GM20000 (cell line): ENCODE measurements at regions not wholly inside any gene's neighbourhood (a gene's known extent, or its start where the extent isn't known, plus 50 kb on each side); places are given as distances from the start of the nearest gene placed in this dataset.

Source experiments
- DNase-seq: peaks from one replicate; pipeline ENCODE4 v3.0.0; 2012; ENCODE audit warnings: low spot score
- CTCF ChIP-seq: IDR thresholded peaks from 2 replicates; pipeline ENCODE4 v1.5.1; 2012; ENCODE audit warnings: mild to moderate bottlenecking, control low read depth; ENCODE audit errors: extremely low read depth, missing control alignments

DNA sequence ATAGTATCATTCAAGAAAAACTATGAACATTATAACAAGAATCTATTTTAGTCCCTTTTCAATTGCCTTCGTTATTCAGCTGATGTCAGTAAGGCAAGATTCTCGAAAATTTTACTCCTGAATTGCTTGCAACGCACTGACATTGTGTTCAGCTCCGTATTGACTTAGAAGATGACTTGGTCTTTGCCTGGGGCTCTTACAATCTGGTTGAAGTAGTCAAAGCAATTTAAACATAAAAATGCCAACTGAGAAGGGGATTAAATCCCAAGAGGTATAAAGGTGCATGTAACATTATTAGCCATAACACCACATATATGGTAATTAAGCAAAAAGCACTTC is 507.1 kb downstream of the CENPC start:
- no peak for DNase-seq
- TF ChIP-seq CTCF = no peak

GRCh38 chr4:67037504-67038227 is 507.6 kb downstream of the CENPC start:
- no peak for DNase-seq
- no peak for TF ChIP-seq CTCF

- DNase-seq = no peak
- TF ChIP-seq CTCF = no peak
Observed at GRCh38 chr4:67036791-67037190, 508.5 kb downstream of the CENPC start.

- DNase-seq = no peak
- no peak for TF ChIP-seq CTCF
Observed at GRCh38 chr4:67035986-67036385, 509.3 kb downstream of the CENPC start.

GRCh38 chr4:67035501-67035900 is 509.8 kb downstream of the CENPC start:
- DNase-seq = no peak
- TF ChIP-seq CTCF = no peak

DNA sequence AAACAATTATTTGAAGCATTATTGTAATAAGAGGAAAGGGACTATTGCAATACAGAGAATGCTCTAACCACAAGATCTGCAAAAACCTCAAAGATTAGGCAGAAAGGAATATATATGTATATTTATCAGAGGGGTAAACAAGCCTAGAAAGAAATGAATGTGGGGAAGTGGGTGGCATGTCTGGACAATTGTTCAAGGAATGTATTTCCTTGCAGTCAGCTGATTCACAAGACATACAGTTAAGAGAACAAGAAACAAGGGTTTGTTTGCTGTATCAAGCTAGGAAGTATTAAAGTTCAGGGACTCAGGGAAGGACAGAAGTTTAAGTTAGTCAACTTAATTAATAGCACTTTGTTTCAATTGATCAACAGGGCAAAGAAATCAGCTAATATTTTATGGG is 514.7 kb downstream of the CENPC start:
- DNase-seq = no peak

DNA sequence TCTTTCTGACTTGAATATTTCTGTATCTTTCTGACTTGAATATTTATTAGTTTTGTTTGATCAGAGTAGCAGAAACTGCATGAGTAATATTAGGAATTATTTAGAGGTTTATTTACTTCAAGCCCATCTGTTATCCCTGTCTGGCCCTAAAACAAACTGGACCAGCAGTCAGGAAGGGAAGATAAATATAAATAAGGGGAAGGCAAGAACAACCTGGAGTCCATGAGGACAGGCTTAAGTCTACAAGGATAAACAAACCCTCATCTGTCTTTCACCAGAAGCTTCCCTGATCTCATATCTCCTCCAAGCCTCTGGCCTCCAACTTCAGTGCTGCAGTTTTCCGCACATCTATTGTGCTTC is 524.9 kb downstream of the CENPC start:
- DNase-seq = no peak
- no peak for TF ChIP-seq CTCF

More for the DNA sequence above, 514.7 kb downstream of the CENPC start:
- no peak for TF ChIP-seq CTCF
